IMR-90 (cell line): ENCODE measurements at regions not wholly inside any gene's neighbourhood (a gene's known extent, or its start where the extent isn't known, plus 50 kb on each side); places are given as distances from the start of the nearest gene placed in this dataset.

Source experiments
- ATAC-seq: fragments of 200-7000 bp; cut with Tn5 transposase; 2 replicates; pipeline ENCODE4 v1.9.1; 2020; ENCODE audit warnings: low read depth, mild to moderate bottlenecking, moderate library complexity
- BruUV-seq: library from RNA; stranded (reverse); fragments of 400-500 nt; replicated peaks from 2 replicates; lab custom pipeline; 2021; lab: Mats Ljungman, UMichigan
- CTCF ChIA-PET: fragments of 300-600 bp; formaldehyde crosslinking; extraction: SDS; loops from one replicate; lab custom pipeline; 2021; ENCODE audit warnings: antibody characterized with exemption; lab: Yijun Ruan, JAX
- POLR2A ChIA-PET: fragments of 300-600 bp; sonication (Branson Sonifier 250); formaldehyde crosslinking; loops from one replicate; lab custom pipeline; 2022; ENCODE audit warnings: antibody characterized with exemption; ENCODE audit not compliant: unreplicated experiment; lab: Charles Lee
- DNase-seq: peaks from one replicate; pipeline ENCODE4 v3.0.0; 2013
- H2AFZ ChIP-seq: replicated peaks from 2 replicates; pipeline ENCODE3; 2013; ENCODE audit warnings: low read length, mild to moderate bottlenecking; ENCODE audit not compliant: poor library complexity
- H2AK5ac ChIP-seq: 2 replicates; pipeline ENCODE4 v1.6.1; 2013; ENCODE audit warnings: low read depth, low read length, inconsistent platforms
- H2AK9ac ChIP-seq: replicated peaks from 2 replicates; pipeline ENCODE3; 2013; ENCODE audit warnings: mild to moderate bottlenecking, low read depth, low read length, moderate library complexity; ENCODE audit not compliant: poor library complexity
- H2BK120ac ChIP-seq: 2 replicates; pipeline ENCODE4 v1.6.1; 2013; ENCODE audit warnings: low read depth, low read length, inconsistent platforms
- H2BK15ac ChIP-seq: 3 replicates; pipeline ENCODE4 v1.6.1; 2013; ENCODE audit warnings: low read depth, low read length, inconsistent platforms
- H2BK20ac ChIP-seq: 2 replicates; pipeline ENCODE4 v1.6.1; 2013; ENCODE audit warnings: low read depth, mild to moderate bottlenecking, inconsistent platforms, low read length, moderate library complexity
- H2BK5ac ChIP-seq: 2 replicates; pipeline ENCODE4 v1.6.1; 2013; ENCODE audit warnings: mild to moderate bottlenecking, low read depth, low read length, inconsistent platforms; ENCODE audit not compliant: poor library complexity, severe bottlenecking
- H3K14ac ChIP-seq: replicated peaks from 2 replicates; pipeline ENCODE4 v1.6.1; 2013; ENCODE audit warnings: low read depth, low read length, inconsistent platforms
- H3K18ac ChIP-seq: 2 replicates; pipeline ENCODE4 v1.6.1; 2013; ENCODE audit warnings: low read depth, low read length, control low read depth
- H3K23ac ChIP-seq: 2 replicates; pipeline ENCODE4 v1.6.1; 2013; ENCODE audit warnings: low read depth, low read length, inconsistent platforms
- H3K27ac ChIP-seq: 2 replicates; pipeline ENCODE4 v1.5.1; 2013; ENCODE audit warnings: mild to moderate bottlenecking, control low read depth, low read length; ENCODE audit not compliant: insufficient read depth
- H3K27me3 ChIP-seq: 2 replicates; pipeline ENCODE4 v1.6.1; 2013; ENCODE audit warnings: low read length; ENCODE audit not compliant: control insufficient read depth, insufficient read depth
- H3K36me3 ChIP-seq: 2 replicates; pipeline ENCODE4 v1.6.1; 2013; ENCODE audit warnings: low read length, mixed read lengths; ENCODE audit not compliant: control insufficient read depth, insufficient read depth
- H3K4ac ChIP-seq: 2 replicates; pipeline ENCODE4 v1.6.1; 2013; ENCODE audit warnings: low read depth, low read length, inconsistent platforms
- H3K4me1 ChIP-seq: 2 replicates; pipeline ENCODE4 v1.6.1; 2013; ENCODE audit warnings: low read length, mixed read lengths; ENCODE audit not compliant: control insufficient read depth, insufficient read depth
- H3K4me2 ChIP-seq: 2 replicates; pipeline ENCODE4 v1.6.1; 2013; ENCODE audit warnings: low read depth, mild to moderate bottlenecking, control low read depth, low read length, moderate library complexity
- H3K4me3 ChIP-seq: 2 replicates; pipeline ENCODE4 v1.5.1; 2013; ENCODE audit warnings: low read depth, mild to moderate bottlenecking, control low read depth, low read length, moderate library complexity; ENCODE audit not compliant: insufficient read depth
- H3K56ac ChIP-seq: 2 replicates; pipeline ENCODE4 v1.6.1; 2013; ENCODE audit warnings: low read length, inconsistent platforms; ENCODE audit not compliant: insufficient read depth; ENCODE audit errors: extremely low read depth
- H3K79me1 ChIP-seq, 2 experiments: 2 replicates each; pipeline ENCODE4 v1.6.1; 2013; ENCODE audit warnings: low read length in 2 of 2, inconsistent platforms in 1 of 2, low read depth in 1 of 2
- H3K9ac ChIP-seq: 2 replicates; pipeline ENCODE4 v1.6.1; 2013; ENCODE audit warnings: low read depth, low read length, control low read depth
- H3K9me1 ChIP-seq: 2 replicates; pipeline ENCODE4 v1.6.1; 2013; ENCODE audit warnings: low read length, inconsistent platforms; ENCODE audit not compliant: insufficient read depth
- H3K9me3 ChIP-seq: 2 replicates; pipeline ENCODE4 v1.6.1; 2013; ENCODE audit warnings: low read length; ENCODE audit not compliant: control insufficient read depth, insufficient read depth
- H4K20me1 ChIP-seq: 2 replicates; pipeline ENCODE4 v1.6.1; 2013; ENCODE audit warnings: low read length, inconsistent platforms; ENCODE audit not compliant: insufficient read depth
- H4K5ac ChIP-seq: 2 replicates; pipeline ENCODE4 v1.6.1; 2013; ENCODE audit warnings: mild to moderate bottlenecking, low read depth, low read length, control low read depth
- H4K8ac ChIP-seq, 2 experiments: 2 replicates each; pipeline ENCODE4 v1.6.1; 2013; ENCODE audit warnings: low read depth in 2 of 2, low read length in 2 of 2, control low read depth in 1 of 2, inconsistent platforms in 1 of 2
- H4K91ac ChIP-seq: 2 replicates; pipeline ENCODE4 v1.6.1; 2013; ENCODE audit warnings: low read depth, low read length, inconsistent platforms; ENCODE audit not compliant: insufficient read depth
- CHD1 ChIP-seq: IDR thresholded peaks from 2 replicates; pipeline ENCODE4 v1.6.1; 2012; ENCODE audit warnings: low read depth, low read length, improper control_type of control experiment
- NFE2L2 ChIP-seq: fragments of 150-350 bp; IDR thresholded peaks from 2 replicates; pipeline ENCODE4 v1.6.1; 2016; ENCODE audit warnings: low read depth, mild to moderate bottlenecking, low read length
- WGBS, 2 experiments: methylation state at CpG; one replicate each; pipeline versions ENCODE4 v1.1.5 to v1.1.7; 2013; ENCODE audit warnings: missing lambda C conversion rate in 2 of 2; ENCODE audit not compliant: insufficient read length in 1 of 2; ENCODE audit errors: extremely low coverage in 2 of 2; 5-methylcytosine and 5-hydroxymethylcytosine counted together
- dilution Hi-C: fragments of 300-500 bp; cut with HindIII; formaldehyde crosslinking; loops from one replicate; pipeline ENCODE4 v1.14.3; 2018; ENCODE audit warnings: low sequenced_read_pairs; ENCODE audit not compliant: unreplicated experiment
- in situ Hi-C: fragments of 300-500 bp; cut with MboI; formaldehyde crosslinking; loops from 3 replicates; pipeline ENCODE4 v1.14.3; 2019; ENCODE audit warnings: low sequenced_read_pairs, inconsistent platforms, mixed read lengths
- intact Hi-C: fragments of 100-400 bp; cut with micrococcal nuclease; formaldehyde crosslinking; loops from 2 replicates; pipeline ENCODE4 v1.10.0; 2022

DNA sequence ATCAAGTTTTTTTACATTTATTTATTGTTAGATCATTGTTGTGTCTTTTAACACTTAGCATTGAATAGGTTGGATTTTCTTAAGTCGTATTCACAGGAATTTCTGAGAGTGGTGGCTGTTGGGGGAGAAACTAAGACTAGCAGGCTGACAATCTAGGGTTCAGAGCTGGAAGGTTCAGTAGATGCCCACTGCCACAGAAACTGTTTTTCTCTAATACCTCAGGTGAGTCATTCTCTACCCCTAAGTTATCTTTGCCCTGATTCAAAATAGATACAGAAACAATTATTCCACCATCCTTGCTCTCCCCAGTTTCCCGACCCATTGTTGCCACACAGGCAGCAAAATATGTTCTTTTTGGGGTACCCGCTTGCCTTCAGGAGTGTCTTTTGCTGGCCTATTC lies 870.8 kb upstream of the ID2 start:
- no peak overlapping the region for H3K9ac ChIP-seq
- ChIA-PET POLR2A (no interaction called here), CTCF (interaction anchor here (0.7 kb wide), 1 partner anchor 27 kb away, joined by 3 read pairs; no protein-coding TSS in a partner anchor)
- H3K36me3 ChIP-seq, result no peaks in the 10 kb centered on the region
- no peak overlapping the region for H4K8ac ChIP-seq
- H2AK5ac ChIP-seq, result no peak overlapping the region
- H2BK15ac ChIP-seq, result no peak overlapping the region
- no peak overlapping the region for H3K14ac ChIP-seq
- no peak overlapping the region for H3K56ac ChIP-seq
- H3K23ac ChIP-seq, result no peak overlapping the region
- no peaks in the 10 kb centered on the region for H3K9me1 ChIP-seq
- H4K91ac ChIP-seq, result no peak overlapping the region
- H3K9me3 ChIP-seq, result no peaks in the 10 kb centered on the region
- no peak overlapping the region; the same call in 1 of the 2 replicates for H2BK20ac ChIP-seq
- no peaks in the 10 kb centered on the region for H3K27me3 ChIP-seq
- H2AK9ac ChIP-seq, result no peak overlapping the region
- H3K4me3 ChIP-seq, result no peak overlapping the region
- ATAC-seq, result no peak
- DNase-seq, result no peak
- no peaks in the 10 kb centered on the region for H4K20me1 ChIP-seq
- intact Hi-C loops (no loop called here), in situ Hi-C loops (no loop called here), dilution Hi-C loops (no loop called here)
- no peak overlapping the region for H2BK120ac ChIP-seq
- TF ChIP-seq CHD1 (no peak), NFE2L2 (no peak)
- H2BK5ac ChIP-seq, result no peak overlapping the region
- H3K18ac ChIP-seq, result no peak overlapping the region
- H3K4ac ChIP-seq, result no peak overlapping the region
- no peak overlapping the region for H3K27ac ChIP-seq
- no peaks in the 10 kb centered on the region for H3K79me1 ChIP-seq
- no TSS peak for BruUV-seq
- H2AFZ ChIP-seq, result no peak overlapping the region
- no peak overlapping the region for H4K5ac ChIP-seq
- WGBS, 2 experiments, result 80% methylated on average over 1 of the region's 3 CpGs; no CpG with 5 or more reads in 1 of the 2 experiments
- H3K4me1 ChIP-seq, result no peaks in the 10 kb centered on the region
- no peak overlapping the region for H3K4me2 ChIP-seq
